Loucy (cell line): ENCODE measurements at regions not wholly inside any gene's neighbourhood (a gene's known extent, or its start where the extent isn't known, plus 50 kb on each side); places are given as distances from the start of the nearest gene placed in this dataset.

Experiments
- EZH2phosphoT487 ChIP-seq: fragments of 200-600 bp; IDR thresholded peaks from 2 replicates; pipeline ENCODE4 v1.6.1; 2018; ENCODE audit warnings: antibody characterized with exemption, mild to moderate bottlenecking, moderate library complexity, borderline replicate concordance
- TF ChIP-seq, protein P1 (sequence below): fragments of 200-600 bp; sonication (generic); conservative IDR thresholded peaks from 2 replicates; pipeline ENCODE4 v1.5.1; 2014; ENCODE audit warnings: mild to moderate bottlenecking, antibody characterized with exemption, low read length

DNA sequence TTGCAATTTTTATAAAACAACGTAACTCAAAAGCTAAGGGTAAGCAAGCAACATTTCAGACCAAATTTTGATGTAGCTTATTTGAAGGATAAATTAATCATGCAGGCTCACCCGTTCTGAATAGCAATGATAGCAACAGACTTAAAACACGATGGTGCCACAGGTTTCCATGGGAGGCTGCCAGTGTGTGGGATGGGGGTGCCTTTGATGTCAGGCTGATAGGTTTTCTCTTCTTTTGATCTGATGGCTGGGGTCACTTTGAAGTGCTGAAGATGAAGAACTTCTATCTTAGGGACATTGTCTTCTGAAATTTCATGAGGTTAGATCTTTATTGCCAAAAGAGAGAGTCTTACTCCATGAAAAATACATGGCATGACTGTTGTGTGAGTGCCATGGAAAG is 206.8 kb downstream of the LPIN1 start:
- TF ChIP-seq, protein P1, sequence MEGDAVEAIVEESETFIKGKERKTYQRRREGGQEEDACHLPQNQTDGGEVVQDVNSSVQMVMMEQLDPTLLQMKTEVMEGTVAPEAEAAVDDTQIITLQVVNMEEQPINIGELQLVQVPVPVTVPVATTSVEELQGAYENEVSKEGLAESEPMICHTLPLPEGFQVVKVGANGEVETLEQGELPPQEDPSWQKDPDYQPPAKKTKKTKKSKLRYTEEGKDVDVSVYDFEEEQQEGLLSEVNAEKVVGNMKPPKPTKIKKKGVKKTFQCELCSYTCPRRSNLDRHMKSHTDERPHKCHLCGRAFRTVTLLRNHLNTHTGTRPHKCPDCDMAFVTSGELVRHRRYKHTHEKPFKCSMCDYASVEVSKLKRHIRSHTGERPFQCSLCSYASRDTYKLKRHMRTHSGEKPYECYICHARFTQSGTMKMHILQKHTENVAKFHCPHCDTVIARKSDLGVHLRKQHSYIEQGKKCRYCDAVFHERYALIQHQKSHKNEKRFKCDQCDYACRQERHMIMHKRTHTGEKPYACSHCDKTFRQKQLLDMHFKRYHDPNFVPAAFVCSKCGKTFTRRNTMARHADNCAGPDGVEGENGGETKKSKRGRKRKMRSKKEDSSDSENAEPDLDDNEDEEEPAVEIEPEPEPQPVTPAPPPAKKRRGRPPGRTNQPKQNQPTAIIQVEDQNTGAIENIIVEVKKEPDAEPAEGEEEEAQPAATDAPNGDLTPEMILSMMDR, result no peak
- no peak for TF ChIP-seq EZH2phosphoT487
